ENCODE measurements at regions not wholly inside any gene's neighbourhood (a gene's known extent, or its start where the extent isn't known, plus 50 kb on each side); places are given as distances from the start of the nearest gene placed in this dataset.

GRCh38 chr1:230012741-230013140 lies 54.3 kb upstream of the GALNT2 start:
- H3K4me2 ChIP-seq (ENCODE audit: low read length) = no peak overlapping the region
- TF ChIP-seq, protein P1, sequence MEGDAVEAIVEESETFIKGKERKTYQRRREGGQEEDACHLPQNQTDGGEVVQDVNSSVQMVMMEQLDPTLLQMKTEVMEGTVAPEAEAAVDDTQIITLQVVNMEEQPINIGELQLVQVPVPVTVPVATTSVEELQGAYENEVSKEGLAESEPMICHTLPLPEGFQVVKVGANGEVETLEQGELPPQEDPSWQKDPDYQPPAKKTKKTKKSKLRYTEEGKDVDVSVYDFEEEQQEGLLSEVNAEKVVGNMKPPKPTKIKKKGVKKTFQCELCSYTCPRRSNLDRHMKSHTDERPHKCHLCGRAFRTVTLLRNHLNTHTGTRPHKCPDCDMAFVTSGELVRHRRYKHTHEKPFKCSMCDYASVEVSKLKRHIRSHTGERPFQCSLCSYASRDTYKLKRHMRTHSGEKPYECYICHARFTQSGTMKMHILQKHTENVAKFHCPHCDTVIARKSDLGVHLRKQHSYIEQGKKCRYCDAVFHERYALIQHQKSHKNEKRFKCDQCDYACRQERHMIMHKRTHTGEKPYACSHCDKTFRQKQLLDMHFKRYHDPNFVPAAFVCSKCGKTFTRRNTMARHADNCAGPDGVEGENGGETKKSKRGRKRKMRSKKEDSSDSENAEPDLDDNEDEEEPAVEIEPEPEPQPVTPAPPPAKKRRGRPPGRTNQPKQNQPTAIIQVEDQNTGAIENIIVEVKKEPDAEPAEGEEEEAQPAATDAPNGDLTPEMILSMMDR (IDR thresholded peaks at IDR 0.05; ENCODE audit: low read depth, low read length) = no peak
- no peak for TF ChIP-seq EZH2phosphoT487 (IDR thresholded peaks at IDR 0.05; ENCODE audit: low read depth)
- no peaks in the 10 kb centered on the region for H3K36me3 ChIP-seq (replicated peaks; ENCODE audit: low read depth, low read length)

GRCh38 chr1:230016159-230016558 lies 50.9 kb upstream of the GALNT2 start:
- Histone ChIP-seq H3K79me2 (ENCODE audit: low read length) (no peaks in the 10 kb centered on the region), H3K9ac (ENCODE audit: low read length) (no peak overlapping the region), H4K20me1 (ENCODE audit: insufficient read depth, low read length) (no peaks in the 10 kb centered on the region), H3K4me3 (ENCODE audit: low read length) (no peak overlapping the region), H3K36me3 (replicated peaks; ENCODE audit: low read depth, low read length) (no peaks in the 10 kb centered on the region), H3K9me3 (ENCODE audit: insufficient read depth, low read length) (no peaks in the 10 kb centered on the region), H3K27ac (ENCODE audit: low read length) (no peak overlapping the region), H2AFZ (ENCODE audit: low read depth, low read length) (no peak overlapping the region), H3K4me1 (ENCODE audit: low read length) (no peaks in the 10 kb centered on the region), H3K27me3 (ENCODE audit: low read depth, low read length) (peaks cover 19% of the 10 kb centered on the region; the same call in 1 of the 2 replicates), H3K4me2 (ENCODE audit: low read length) (no peak overlapping the region)
- TF ChIP-seq, protein P1 (IDR thresholded peaks at IDR 0.05; ENCODE audit: low read depth, low read length) = no peak
- no peak for TF ChIP-seq EZH2phosphoT487 (IDR thresholded peaks at IDR 0.05; ENCODE audit: low read depth)

More at GRCh38 chr1:230012741-230013140, 54.3 kb upstream of the GALNT2 start:
- Histone ChIP-seq H4K20me1 (ENCODE audit: insufficient read depth, low read length) (no peaks in the 10 kb centered on the region), H3K27me3 (ENCODE audit: low read depth, low read length) (peaks cover 21% of the 10 kb centered on the region; the same call in 1 of the 2 replicates), H2AFZ (ENCODE audit: low read depth, low read length) (no peak overlapping the region), H3K4me1 (ENCODE audit: low read length) (no peaks in the 10 kb centered on the region), H3K27ac (ENCODE audit: low read length) (no peak overlapping the region), H3K9ac (ENCODE audit: low read length) (no peak overlapping the region), H3K9me3 (ENCODE audit: insufficient read depth, low read length) (no peaks in the 10 kb centered on the region), H3K4me3 (ENCODE audit: low read length) (no peak overlapping the region), H3K79me2 (ENCODE audit: low read length) (no peaks in the 10 kb centered on the region)

Data from OCI-LY3 (cell line).